HCT116 (cell line): ENCODE measurements at regions not wholly inside any gene's neighbourhood (a gene's known extent, or its start where the extent isn't known, plus 50 kb on each side); places are given as distances from the start of the nearest gene placed in this dataset.

Source experiments
- ATAC-seq: fragments of 200-7000 bp; cut with Tn5 transposase; 2 replicates; pipeline ENCODE4 v1.9.1; 2020; ENCODE audit warnings: mild to moderate bottlenecking, moderate library complexity
- BruUV-seq: library from RNA; stranded (reverse); fragments of 400-500 nt; replicated peaks from 2 replicates; lab custom pipeline; 2021; lab: Mats Ljungman, UMichigan
- CTCF ChIA-PET: fragments of 300-600 bp; sonication (Branson Sonifier 250); formaldehyde crosslinking; loops from one replicate; lab custom pipeline; 2021; ENCODE audit warnings: antibody characterized with exemption; lab: Charles Lee
- POLR2A ChIA-PET: fragments of 300-600, 350-600 bp; sonication (Branson Sonifier 250); formaldehyde crosslinking; loops from one replicate; lab custom pipeline; 2021; ENCODE audit warnings: antibody characterized with exemption; lab: Charles Lee
- RAD21 ChIA-PET, 2 experiments: fragments of 300-600 bp; sonication (Branson Sonifier 250); formaldehyde crosslinking; loops; one replicate each; lab custom pipeline; 2023; ENCODE audit warnings: low total read pairs in 2 of 2; ENCODE audit not compliant: uncharacterized antibody in 2 of 2, unreplicated experiment in 2 of 2, low non-redundant PET in 1 of 2; lab: Charles Lee
- DNase-seq: peaks from one replicate; pipeline ENCODE4 v3.0.0-alpha.2; 2010; ENCODE audit warnings: low read depth, low spot score
- H2AFZ ChIP-seq: fragments of 200-600 bp; shearing (Covaris generic), sonication (generic); 2 replicates; pipeline ENCODE4 v1.6.1; 2017; ENCODE audit warnings: low read depth, mixed run types, mixed read lengths, antibody characterized with exemption, low read length; ENCODE audit not compliant: poor library complexity, severe bottlenecking
- H3K27ac ChIP-seq: 2 replicates; pipeline ENCODE4 v1.5.1; 2012; ENCODE audit warnings: low read depth, low read length
- H3K27me3 ChIP-seq: fragments of 200-600 bp; sonication (generic); 2 replicates; pipeline ENCODE4 v1.6.1; 2016; ENCODE audit warnings: mixed run types, low read length, mixed read lengths; ENCODE audit not compliant: insufficient read depth
- H3K36me3 ChIP-seq, 2 experiments: fragments of 200-500 bp in 1 of 2; fragments of 200-600 bp in 1 of 2; sonication (Bioruptor generic) in 1 of 2; sonication (generic) in 1 of 2; 2 replicates each; pipeline versions ENCODE4 v1.5.1 to v1.6.1; 2014 to 2016; ENCODE audit warnings: low read length in 2 of 2, inconsistent platforms in 1 of 2, mixed read lengths in 1 of 2, mixed run types in 1 of 2; ENCODE audit not compliant: insufficient read depth in 2 of 2, control insufficient read depth in 1 of 2
- H3K4me1 ChIP-seq, 2 experiments: fragments of 200-600 bp in 1 of 2; sonication (generic) in 1 of 2; 2 replicates each; pipeline versions ENCODE4 v1.5.1 to v1.6.1; 2012 to 2017; ENCODE audit warnings: low read length in 2 of 2, inconsistent platforms in 1 of 2, mild to moderate bottlenecking in 1 of 2, mixed read lengths in 1 of 2, mixed run types in 1 of 2, moderate library complexity in 1 of 2; ENCODE audit not compliant: insufficient read depth in 2 of 2, control insufficient read depth in 1 of 2
- H3K4me2 ChIP-seq: fragments of 200-600 bp; sonication (generic); 2 replicates; pipeline ENCODE4 v1.6.1; 2017; ENCODE audit warnings: mixed run types, low read length, mixed read lengths
- H3K4me3 ChIP-seq, 2 experiments: fragments of 200-600 bp in 1 of 2; sonication (generic) in 1 of 2; replicated peaks in 1 of 2; 2 replicates each; pipeline ENCODE4 v1.5.1; 2011 to 2016; ENCODE audit warnings: low read length in 2 of 2, control low read depth in 1 of 2, low read depth in 1 of 2, mild to moderate bottlenecking in 1 of 2, mixed read lengths in 1 of 2, mixed run types in 1 of 2
- H3K79me2 ChIP-seq: fragments of 200-600 bp; sonication (generic); 2 replicates; pipeline ENCODE4 v1.6.1; 2017; ENCODE audit warnings: mild to moderate bottlenecking, mixed run types, low read length, moderate library complexity, mixed read lengths; ENCODE audit not compliant: insufficient read depth
- H3K9ac ChIP-seq: fragments of 200-600 bp; sonication (generic); 2 replicates; pipeline ENCODE4 v1.6.1; 2016; ENCODE audit warnings: low read length, mixed read lengths
- H3K9me2 ChIP-seq: fragments of 200-600 bp; sonication (generic), shearing (Covaris generic); 2 replicates; pipeline ENCODE4 v1.6.1; 2017; ENCODE audit warnings: mixed run types, mild to moderate bottlenecking, moderate library complexity; ENCODE audit not compliant: insufficient read depth
- H3K9me3 ChIP-seq, 2 experiments: fragments of 200-500 bp in 1 of 2; fragments of 200-600 bp in 1 of 2; sonication (Bioruptor generic) in 1 of 2; sonication (generic) in 1 of 2; 2 replicates each; pipeline ENCODE4 v1.6.1; 2014 to 2017; ENCODE audit warnings: low read length in 2 of 2, mixed read lengths in 2 of 2, inconsistent platforms in 1 of 2, low read depth in 1 of 2, mild to moderate bottlenecking in 1 of 2, mixed run types in 1 of 2, moderate library complexity in 1 of 2; ENCODE audit not compliant: control insufficient read depth in 1 of 2, insufficient read depth in 1 of 2
- H4K20me1 ChIP-seq: fragments of 200-600 bp; sonication (generic), shearing (Covaris generic); 2 replicates; pipeline ENCODE4 v1.6.1; 2017; ENCODE audit warnings: mixed run types, mild to moderate bottlenecking, moderate library complexity; ENCODE audit not compliant: insufficient read depth
- EZH2 ChIP-seq: fragments of 200-600 bp; sonication (generic); IDR thresholded peaks from 2 replicates; pipeline ENCODE4 v1.6.1; 2017; ENCODE audit warnings: antibody characterized with exemption, mixed run types
- EZH2phosphoT487 ChIP-seq: fragments of 200-600 bp; IDR thresholded peaks from 2 replicates; pipeline ENCODE4 v1.6.1; 2018; ENCODE audit warnings: antibody characterized with exemption, borderline replicate concordance
- FOSL1 ChIP-seq: IDR thresholded peaks from 2 replicates; pipeline ENCODE4 v1.6.1; 2012; ENCODE audit warnings: low read depth
- JUND ChIP-seq: IDR thresholded peaks from 2 replicates; pipeline ENCODE4 v1.6.1; 2012
- POLR2A ChIP-seq: IDR thresholded peaks from 2 replicates; pipeline ENCODE4 v1.7.0; 2011; ENCODE audit warnings: borderline replicate concordance; ENCODE audit not compliant: insufficient read depth, insufficient read length; ENCODE audit errors: extremely low read depth
- SP1 ChIP-seq: IDR thresholded peaks from 2 replicates; pipeline ENCODE4 v1.6.1; 2012; ENCODE audit warnings: low read depth
- SRF ChIP-seq: IDR thresholded peaks from 2 replicates; pipeline ENCODE4 v1.6.1; 2012; ENCODE audit warnings: low read depth
- TCF7L2 ChIP-seq: IDR thresholded peaks from 2 replicates; pipeline ENCODE4 v1.7.0; 2011; ENCODE audit warnings: borderline replicate concordance, inconsistent platforms; ENCODE audit not compliant: insufficient read depth, insufficient read length; ENCODE audit errors: extremely low read depth
- YY1 ChIP-seq: IDR thresholded peaks from 2 replicates; pipeline ENCODE4 v1.6.1; 2011; ENCODE audit warnings: low read length, low read depth, moderate library complexity, mild to moderate bottlenecking; ENCODE audit not compliant: insufficient replicate concordance; ENCODE audit errors: extremely low read depth
- ZFX ChIP-seq: fragments of 450-650 bp; IDR thresholded peaks from 2 replicates; pipeline ENCODE4 v1.6.1; 2017
- ZNF274 ChIP-seq: fragments of 200-500 bp; sonication (Bioruptor generic); IDR thresholded peaks from 2 replicates; pipeline ENCODE4 v1.6.1; 2014; ENCODE audit warnings: mild to moderate bottlenecking, low read depth, low read length, inconsistent platforms
- intact Hi-C: fragments of 100-400 bp; cut with micrococcal nuclease; formaldehyde crosslinking; loops from 2 replicates; pipeline ENCODE4 v1.10.0; 2022
- TF ChIP-seq, protein P1 (sequence below): IDR thresholded peaks from 2 replicates; pipeline ENCODE4 v1.6.1; 2012
- TF ChIP-seq, protein P2 (sequence below): IDR thresholded peaks from 2 replicates; pipeline ENCODE4 v1.6.1; 2011; ENCODE audit warnings: mild to moderate bottlenecking, low read length, moderate library complexity; ENCODE audit not compliant: insufficient replicate concordance; ENCODE audit errors: extremely low read depth
- TF ChIP-seq, protein P3 (sequence below), 3 experiments: fragments of 200-600 bp in 1 of 3; sonication (generic) in 1 of 3; IDR thresholded peaks in 2 of 3; conservative IDR thresholded peaks in 1 of 3; 2 replicates each; pipeline ENCODE4 v1.5.1; 2012 to 2017; ENCODE audit warnings: low read depth in 2 of 3, low read length in 2 of 3, antibody characterized with exemption in 1 of 3, borderline replicate concordance in 1 of 3, control low read depth in 1 of 3, mild to moderate bottlenecking in 1 of 3, mixed read lengths in 1 of 3, mixed run types in 1 of 3, moderate library complexity in 1 of 3; ENCODE audit not compliant: insufficient read depth in 1 of 3

DNA sequence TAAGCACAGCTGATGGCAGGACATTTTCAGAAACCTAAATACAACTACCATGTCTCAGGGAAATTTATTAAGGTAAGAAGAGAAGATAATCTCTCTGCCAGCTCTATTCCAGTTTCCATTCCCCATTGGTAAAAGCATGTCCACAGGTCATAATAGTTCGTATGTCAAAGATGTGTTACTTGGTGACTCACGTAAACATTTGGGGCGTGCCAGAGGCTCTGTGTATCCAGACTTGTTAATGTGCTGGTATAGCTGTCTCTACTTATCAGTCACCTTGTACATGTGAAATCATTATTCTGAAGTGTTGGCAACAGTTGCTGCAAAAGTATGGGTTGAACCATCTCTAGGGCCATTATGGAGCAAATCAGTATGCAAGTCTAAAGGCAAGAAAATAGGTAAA lies 1345.1 kb downstream of the SUCLG1 start:
- intact Hi-C loops = no loop called here
- TF ChIP-seq JUND = no peak
- TF ChIP-seq POLR2A = no peak
- TF ChIP-seq SRF = no peak
- TF ChIP-seq TCF7L2 = no peak
- TF ChIP-seq SP1 = no peak
- TF ChIP-seq, protein P1, sequence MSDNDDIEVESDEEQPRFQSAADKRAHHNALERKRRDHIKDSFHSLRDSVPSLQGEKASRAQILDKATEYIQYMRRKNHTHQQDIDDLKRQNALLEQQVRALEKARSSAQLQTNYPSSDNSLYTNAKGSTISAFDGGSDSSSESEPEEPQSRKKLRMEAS = no peak
- TF ChIP-seq ZFX = no peak
- TF ChIP-seq EZH2 = no peak
- no peak for TF ChIP-seq ZNF274
- TF ChIP-seq, protein P2, sequence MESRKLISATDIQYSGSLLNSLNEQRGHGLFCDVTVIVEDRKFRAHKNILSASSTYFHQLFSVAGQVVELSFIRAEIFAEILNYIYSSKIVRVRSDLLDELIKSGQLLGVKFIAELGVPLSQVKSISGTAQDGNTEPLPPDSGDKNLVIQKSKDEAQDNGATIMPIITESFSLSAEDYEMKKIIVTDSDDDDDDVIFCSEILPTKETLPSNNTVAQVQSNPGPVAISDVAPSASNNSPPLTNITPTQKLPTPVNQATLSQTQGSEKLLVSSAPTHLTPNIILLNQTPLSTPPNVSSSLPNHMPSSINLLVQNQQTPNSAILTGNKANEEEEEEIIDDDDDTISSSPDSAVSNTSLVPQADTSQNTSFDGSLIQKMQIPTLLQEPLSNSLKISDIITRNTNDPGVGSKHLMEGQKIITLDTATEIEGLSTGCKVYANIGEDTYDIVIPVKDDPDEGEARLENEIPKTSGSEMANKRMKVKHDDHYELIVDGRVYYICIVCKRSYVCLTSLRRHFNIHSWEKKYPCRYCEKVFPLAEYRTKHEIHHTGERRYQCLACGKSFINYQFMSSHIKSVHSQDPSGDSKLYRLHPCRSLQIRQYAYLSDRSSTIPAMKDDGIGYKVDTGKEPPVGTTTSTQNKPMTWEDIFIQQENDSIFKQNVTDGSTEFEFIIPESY = no peak
- no peak for TF ChIP-seq YY1
- TF ChIP-seq, protein P3, sequence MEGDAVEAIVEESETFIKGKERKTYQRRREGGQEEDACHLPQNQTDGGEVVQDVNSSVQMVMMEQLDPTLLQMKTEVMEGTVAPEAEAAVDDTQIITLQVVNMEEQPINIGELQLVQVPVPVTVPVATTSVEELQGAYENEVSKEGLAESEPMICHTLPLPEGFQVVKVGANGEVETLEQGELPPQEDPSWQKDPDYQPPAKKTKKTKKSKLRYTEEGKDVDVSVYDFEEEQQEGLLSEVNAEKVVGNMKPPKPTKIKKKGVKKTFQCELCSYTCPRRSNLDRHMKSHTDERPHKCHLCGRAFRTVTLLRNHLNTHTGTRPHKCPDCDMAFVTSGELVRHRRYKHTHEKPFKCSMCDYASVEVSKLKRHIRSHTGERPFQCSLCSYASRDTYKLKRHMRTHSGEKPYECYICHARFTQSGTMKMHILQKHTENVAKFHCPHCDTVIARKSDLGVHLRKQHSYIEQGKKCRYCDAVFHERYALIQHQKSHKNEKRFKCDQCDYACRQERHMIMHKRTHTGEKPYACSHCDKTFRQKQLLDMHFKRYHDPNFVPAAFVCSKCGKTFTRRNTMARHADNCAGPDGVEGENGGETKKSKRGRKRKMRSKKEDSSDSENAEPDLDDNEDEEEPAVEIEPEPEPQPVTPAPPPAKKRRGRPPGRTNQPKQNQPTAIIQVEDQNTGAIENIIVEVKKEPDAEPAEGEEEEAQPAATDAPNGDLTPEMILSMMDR (IDR thresholded peaks at IDR 0.05 in 2 of 3, conservative IDR thresholded peaks at IDR 0.05 in 1 of 3; ENCODE audit: borderline replicate concordance in 1 of 3, insufficient read depth in 1 of 3, low read depth in 2 of 3, low read length in 2 of 3) = no peak
- no peak for TF ChIP-seq FOSL1
- TF ChIP-seq EZH2phosphoT487 = no peak
- no peak overlapping the region for H3K4me3 ChIP-seq
- ChIA-PET RAD21 (no interaction called here), POLR2A (no interaction called here), CTCF (no interaction called here)
- no peaks in the 10 kb centered on the region for H3K9me3 ChIP-seq
- no peak overlapping the region for H3K4me2 ChIP-seq
- no TSS peak for BruUV-seq
- no peak overlapping the region for H2AFZ ChIP-seq
- no peaks in the 10 kb centered on the region for H3K79me2 ChIP-seq
- no peak overlapping the region for H3K9ac ChIP-seq
- no peak for ATAC-seq
- no peak for DNase-seq
- H4K20me1 ChIP-seq = no peaks in the 10 kb centered on the region
- H3K36me3 ChIP-seq = no peaks in the 10 kb centered on the region
- no peak overlapping the region for H3K27ac ChIP-seq
- H3K4me1 ChIP-seq = no peaks in the 10 kb centered on the region
- H3K9me2 ChIP-seq = no peaks in the 10 kb centered on the region
- H3K27me3 ChIP-seq = no peaks in the 10 kb centered on the region
